Calu3 (cell line): ENCODE measurements at regions not wholly inside any gene's neighbourhood (a gene's known extent, or its start where the extent isn't known, plus 50 kb on each side); places are given as distances from the start of the nearest gene placed in this dataset.

Experiments used
- BruUV-seq: library from RNA; stranded (reverse); fragments of 400-500 nt; replicated peaks from 2 replicates; lab custom pipeline; 2021; lab: Mats Ljungman, UMichigan
- CTCF ChIA-PET: fragments of 300-600 bp; sonication (Branson Sonifier 250); formaldehyde crosslinking; loops from one replicate; lab custom pipeline; 2022; ENCODE audit warnings: antibody characterized with exemption; lab: Charles Lee
- DNase-seq: peaks from one replicate; pipeline ENCODE4 v3.0.0; 2022
- H3K27ac Mint-ChIP-seq: one replicate; pipeline ENCODE4 v1.8.0; 2022; ENCODE audit warnings: mixed read lengths; ENCODE audit not compliant: unreplicated experiment
- H3K27me3 Mint-ChIP-seq: one replicate; pipeline ENCODE4 v1.8.0; 2022; ENCODE audit warnings: mixed read lengths; ENCODE audit not compliant: unreplicated experiment
- H3K36me3 Mint-ChIP-seq: one replicate; pipeline ENCODE4 v1.8.0; 2022; ENCODE audit warnings: mild to moderate bottlenecking, moderate library complexity, mixed read lengths; ENCODE audit not compliant: insufficient read depth, unreplicated experiment
- H3K4me1 Mint-ChIP-seq: one replicate; pipeline ENCODE4 v1.8.0; 2022; ENCODE audit warnings: mild to moderate bottlenecking, low read depth, mixed read lengths; ENCODE audit not compliant: unreplicated experiment
- H3K4me3 Mint-ChIP-seq: one replicate; pipeline ENCODE4 v1.8.0; 2022; ENCODE audit warnings: mild to moderate bottlenecking, low read depth, moderate library complexity, mixed read lengths; ENCODE audit not compliant: unreplicated experiment
- H3K9me3 Mint-ChIP-seq: one replicate; pipeline ENCODE4 v1.8.0; 2022; ENCODE audit warnings: low read depth, mixed read lengths; ENCODE audit not compliant: unreplicated experiment
- CTCF ChIP-seq: fragments of 200-600 bp; IDR thresholded peaks from one replicate; pipeline ENCODE4 v1.8.0; 2022; ENCODE audit warnings: antibody characterized with exemption; ENCODE audit not compliant: unreplicated experiment
- intact Hi-C: fragments of 100-400 bp; cut with micrococcal nuclease; formaldehyde crosslinking; loops from one replicate; pipeline ENCODE4 v1.10.0; 2022; ENCODE audit not compliant: unreplicated experiment

- DNase-seq: no peak
- TF ChIP-seq CTCF: no peak
- Mint-ChIP-seq H3K27me3 (no peaks in the 10 kb centered on the region), H3K4me1 (no peaks in the 10 kb centered on the region), H3K4me3 (no peak overlapping the region), H3K9me3 (peaks cover 6% of the 10 kb centered on the region), H3K36me3 (no peaks in the 10 kb centered on the region), H3K27ac (no peak overlapping the region)
- intact Hi-C loops: no loop called here
- no TSS peak for BruUV-seq
- CTCF ChIA-PET: no interaction called here
Measured at GRCh38 chr16:62100651-62101050, 64.4 kb upstream of the CDH8 start.

- Mint-ChIP-seq H3K4me1 (no peaks in the 10 kb centered on the region), H3K9me3 (peaks cover 8% of the 10 kb centered on the region), H3K4me3 (no peak overlapping the region), H3K27me3 (no peaks in the 10 kb centered on the region), H3K36me3 (no peaks in the 10 kb centered on the region), H3K27ac (no peak overlapping the region)
- no TSS peak for BruUV-seq
- CTCF ChIA-PET: no interaction called here
- intact Hi-C loops: no loop called here
- DNase-seq: no peak
- no peak for TF ChIP-seq CTCF
Measured at GRCh38 chr16:62089715-62090114, 53.5 kb upstream of the CDH8 start.

- TF ChIP-seq CTCF: no peak
- H3K27me3 Mint-ChIP-seq: no peaks in the 10 kb centered on the region
- CTCF ChIA-PET: no interaction called here
- intact Hi-C loops: no loop called here
- H3K9me3 Mint-ChIP-seq: peaks cover 9% of the 10 kb centered on the region
- DNase-seq: no peak
- no TSS peak for BruUV-seq
- H3K4me1 Mint-ChIP-seq: no peaks in the 10 kb centered on the region
- H3K36me3 Mint-ChIP-seq: no peaks in the 10 kb centered on the region
- no peak overlapping the region for H3K4me3 Mint-ChIP-seq
- H3K27ac Mint-ChIP-seq: no peak overlapping the region
Measured at GRCh38 chr16:62088731-62089410, 52.6 kb upstream of the CDH8 start.
